Panc1 (cell line): ENCODE measurements at regions not wholly inside any gene's neighbourhood (a gene's known extent, or its start where the extent isn't known, plus 50 kb on each side); places are given as distances from the start of the nearest gene placed in this dataset.

Experiments used
- ATAC-seq: fragments of 200-7000 bp; cut with Tn5 transposase; 2 replicates; pipeline ENCODE4 v1.9.1; 2020; ENCODE audit warnings: mild to moderate bottlenecking, moderate library complexity
- BruUV-seq: library from RNA; stranded (reverse); fragments of 400-500 nt; replicated peaks from 2 replicates; lab custom pipeline; 2021; lab: Mats Ljungman, UMichigan
- CTCF ChIA-PET: fragments of 300-600 bp; sonication (Branson Sonifier 250); formaldehyde crosslinking; loops from one replicate; lab custom pipeline; 2022; ENCODE audit warnings: antibody characterized with exemption; lab: Charles Lee
- POLR2A ChIA-PET: fragments of 300-600 bp; sonication (Branson Sonifier 250); formaldehyde crosslinking; loops from one replicate; lab custom pipeline; 2022; ENCODE audit warnings: antibody characterized with exemption; lab: Charles Lee
- DNase-seq: peaks from one replicate; pipeline ENCODE4 v3.0.0-alpha.2; 2010; ENCODE audit warnings: low read depth, low spot score
- H3K27ac ChIP-seq: 2 replicates; pipeline ENCODE4 v1.5.1; 2011; ENCODE audit warnings: mild to moderate bottlenecking, low read length, inconsistent platforms
- H3K27me3 ChIP-seq: fragments of 200-500 bp; sonication (Bioruptor generic); 2 replicates; pipeline ENCODE4 v1.6.0; 2014; ENCODE audit warnings: low read length, inconsistent platforms; ENCODE audit not compliant: control insufficient read depth, insufficient read depth
- H3K36me3 ChIP-seq: fragments of 200-500 bp; sonication (Bioruptor generic); 2 replicates; pipeline ENCODE4 v1.5.1; 2014; ENCODE audit warnings: inconsistent platforms, mild to moderate bottlenecking, low read length, moderate library complexity; ENCODE audit not compliant: control insufficient read depth, insufficient read depth
- H3K4me1 ChIP-seq: 2 replicates; pipeline ENCODE4 v1.5.1; 2011; ENCODE audit warnings: inconsistent platforms, mild to moderate bottlenecking, low read length, moderate library complexity; ENCODE audit not compliant: control insufficient read depth, insufficient read depth
- H3K4me3 ChIP-seq, 2 experiments: 2 replicates each; pipeline ENCODE4 v1.5.1; 2011 to 2012; ENCODE audit warnings: low read depth in 2 of 2, low read length in 2 of 2, mild to moderate bottlenecking in 2 of 2, inconsistent platforms in 1 of 2, moderate library complexity in 1 of 2
- H3K9me3 ChIP-seq: fragments of 200-500 bp; sonication (Bioruptor generic); 2 replicates; pipeline ENCODE4 v1.5.1; 2014; ENCODE audit warnings: low read depth, mild to moderate bottlenecking, inconsistent platforms, low read length, moderate library complexity; ENCODE audit not compliant: control insufficient read depth, insufficient read depth
- CTCF ChIP-seq: fragments of 450-650 bp; IDR thresholded peaks from 2 replicates; pipeline ENCODE4 v1.5.1; 2017; ENCODE audit warnings: mild to moderate bottlenecking
- POLR2AphosphoS5 ChIP-seq: IDR thresholded peaks from 2 replicates; pipeline ENCODE4 v1.6.1; 2012; ENCODE audit warnings: mild to moderate bottlenecking, low read depth, low read length, moderate library complexity
- REST ChIP-seq, 2 experiments: IDR thresholded peaks; 2 replicates each; pipeline ENCODE4 v1.6.1; 2011 to 2012; ENCODE audit warnings: low read depth in 2 of 2, control low read depth in 1 of 2, low read length in 1 of 2, mild to moderate bottlenecking in 1 of 2, moderate library complexity in 1 of 2; ENCODE audit not compliant: insufficient read depth in 1 of 2
- SIN3A ChIP-seq: IDR thresholded peaks from 2 replicates; pipeline ENCODE4 v1.6.1; 2012; ENCODE audit warnings: low read depth, mild to moderate bottlenecking, low read length, moderate library complexity, borderline replicate concordance; ENCODE audit not compliant: insufficient read depth
- TCF7L2 ChIP-seq: IDR thresholded peaks from 2 replicates; pipeline ENCODE4 v1.6.1; 2011; ENCODE audit warnings: mild to moderate bottlenecking, low read depth, low read length, inconsistent platforms
- in situ Hi-C: cut with HindIII; loops from 2 replicates; pipeline ENCODE4 v1.10.0; 2016; ENCODE audit warnings: low sequenced_read_pairs, low pct_unique_long_range_greater_than_20kb
- intact Hi-C: fragments of 100-400 bp; cut with micrococcal nuclease; formaldehyde crosslinking; loops from one replicate; pipeline ENCODE4 v1.10.0; 2022; ENCODE audit not compliant: unreplicated experiment

GRCh38 chr2:18445433-18446320 lies 114.8 kb downstream of the RDH14 start:
- ChIA-PET POLR2A (interaction anchor here (0.6 kb wide), 1 partner anchor 1497 kb away, joined by 3 read pairs; no protein-coding TSS in a partner anchor), CTCF (no interaction called here)
- no TSS peak for BruUV-seq
- Histone ChIP-seq H3K36me3 (no peaks in the 10 kb centered on the region), H3K9me3 (no peaks in the 10 kb centered on the region), H3K4me1 (no peaks in the 10 kb centered on the region), H3K4me3 (no peak overlapping the region), H3K27me3 (no peaks in the 10 kb centered on the region), H3K27ac (no peak overlapping the region)
- in situ Hi-C loops (no loop called here), intact Hi-C loops (no loop called here)
- DNase-seq (no peak), ATAC-seq (no peak)
- TF ChIP-seq TCF7L2 (no peak), SIN3A (no peak), REST (IDR thresholded peaks at IDR 0.05; ENCODE audit: insufficient read depth in 1 of 2, low read depth in 2 of 2, low read length in 1 of 2) (no peak), CTCF (no peak), POLR2AphosphoS5 (no peak)

GRCh38 chr2:18444806-18445205 lies 115.6 kb downstream of the RDH14 start:
- H3K4me3 ChIP-seq: no peak overlapping the region
- intact Hi-C loops (no loop called here), in situ Hi-C loops (no loop called here)
- no TSS peak for BruUV-seq
- no peak overlapping the region for H3K27ac ChIP-seq
- ATAC-seq (no peak), DNase-seq (no peak)
- ChIA-PET POLR2A (no interaction called here), CTCF (no interaction called here)
- H3K4me1 ChIP-seq: no peaks in the 10 kb centered on the region
- H3K36me3 ChIP-seq: no peaks in the 10 kb centered on the region
- no peaks in the 10 kb centered on the region for H3K27me3 ChIP-seq
- TF ChIP-seq CTCF (no peak), TCF7L2 (no peak), REST (IDR thresholded peaks at IDR 0.05; ENCODE audit: insufficient read depth in 1 of 2, low read depth in 2 of 2, low read length in 1 of 2) (no peak), POLR2AphosphoS5 (no peak), SIN3A (no peak)
- no peaks in the 10 kb centered on the region for H3K9me3 ChIP-seq
